ENCODE measurements at regions not wholly inside any gene's neighbourhood (a gene's known extent, or its start where the extent isn't known, plus 50 kb on each side); places are given as distances from the start of the nearest gene placed in this dataset.

DNA sequence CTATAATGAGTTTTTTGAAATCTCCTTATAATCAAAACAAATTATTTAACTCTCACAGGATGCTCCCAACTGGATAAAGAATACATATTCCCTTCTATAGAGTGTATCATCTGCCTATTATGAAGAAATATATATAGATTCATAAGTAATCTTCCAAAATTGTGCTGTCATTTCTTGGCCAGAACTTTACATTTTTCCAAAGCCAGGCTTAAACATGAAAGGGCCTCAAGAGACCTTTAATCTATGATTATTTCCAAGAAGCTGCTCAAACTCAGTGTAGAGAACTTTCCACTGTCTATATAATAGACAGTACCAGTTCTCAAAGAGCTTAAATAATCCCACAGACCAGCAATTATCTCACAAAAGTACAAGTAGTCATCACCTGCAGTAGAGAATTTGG, 211.0 kb downstream of the AKAIN1 start:
- TF ChIP-seq, protein P1, sequence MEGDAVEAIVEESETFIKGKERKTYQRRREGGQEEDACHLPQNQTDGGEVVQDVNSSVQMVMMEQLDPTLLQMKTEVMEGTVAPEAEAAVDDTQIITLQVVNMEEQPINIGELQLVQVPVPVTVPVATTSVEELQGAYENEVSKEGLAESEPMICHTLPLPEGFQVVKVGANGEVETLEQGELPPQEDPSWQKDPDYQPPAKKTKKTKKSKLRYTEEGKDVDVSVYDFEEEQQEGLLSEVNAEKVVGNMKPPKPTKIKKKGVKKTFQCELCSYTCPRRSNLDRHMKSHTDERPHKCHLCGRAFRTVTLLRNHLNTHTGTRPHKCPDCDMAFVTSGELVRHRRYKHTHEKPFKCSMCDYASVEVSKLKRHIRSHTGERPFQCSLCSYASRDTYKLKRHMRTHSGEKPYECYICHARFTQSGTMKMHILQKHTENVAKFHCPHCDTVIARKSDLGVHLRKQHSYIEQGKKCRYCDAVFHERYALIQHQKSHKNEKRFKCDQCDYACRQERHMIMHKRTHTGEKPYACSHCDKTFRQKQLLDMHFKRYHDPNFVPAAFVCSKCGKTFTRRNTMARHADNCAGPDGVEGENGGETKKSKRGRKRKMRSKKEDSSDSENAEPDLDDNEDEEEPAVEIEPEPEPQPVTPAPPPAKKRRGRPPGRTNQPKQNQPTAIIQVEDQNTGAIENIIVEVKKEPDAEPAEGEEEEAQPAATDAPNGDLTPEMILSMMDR (IDR thresholded peaks at IDR 0.05) = no peak
- TF ChIP-seq POLR2A (IDR thresholded peaks at IDR 0.05) = no peak
